ENCODE measurements at regions not wholly inside any gene's neighbourhood (a gene's known extent, or its start where the extent isn't known, plus 50 kb on each side); places are given as distances from the start of the nearest gene placed in this dataset.

- H3K79me2 ChIP-seq (ENCODE audit: control insufficient read depth in 1 of 2, insufficient read depth in 2 of 2, low read length in 2 of 2) = no peaks in the 10 kb centered on the region
- ChIA-PET POLR2A (ENCODE audit: partially characterized antibody) (no interaction called here), CTCF (ENCODE audit: partially characterized antibody) (interaction anchor here (0.9 to 3.8 kb wide), 2 partner anchors 64 to 66 kb away, joined by 3 to 18 read pairs; no protein-coding TSS in a partner anchor)
- DNase-seq (ENCODE audit: low read depth in 1 of 2, low spot score in 2 of 2) (no peak), FAIRE-seq (no peak)
- TF ChIP-seq BCL11A (IDR thresholded peaks at IDR 0.05; ENCODE audit: low read depth in 2 of 2, low read length in 2 of 2) (no peak), USF2 (IDR thresholded peaks at IDR 0.05; ENCODE audit: low read length) (no peak), ATF3 (IDR thresholded peaks at IDR 0.05; ENCODE audit: insufficient read depth, low read depth, low read length) (no peak), RAD21 (IDR thresholded peaks at IDR 0.05 in 1 of 2, conservative IDR thresholded peaks at IDR 0.05 in 1 of 2; ENCODE audit: low read depth in 2 of 2, low read length in 2 of 2) (no peak), RFX5 (IDR thresholded peaks at IDR 0.05; ENCODE audit: borderline replicate concordance, low read depth, low read length) (no peak), KDM1A (IDR thresholded peaks at IDR 0.05; ENCODE audit: borderline replicate concordance, low read length) (no peak), SUZ12 (IDR thresholded peaks at IDR 0.05; ENCODE audit: low read length) (no peak)
- peak overlapping the region; percentile 25; the same call in 1 of the 2 replicates for H4K8ac ChIP-seq (ENCODE audit: extremely low read depth, insufficient read depth, low read length)
- no peaks in the 10 kb centered on the region for H3K27me3 ChIP-seq (replicated peaks in 1 of 4; ENCODE audit: control insufficient read depth in 3 of 4, extremely low read depth in 1 of 4, insufficient read depth in 3 of 4, low read length in 3 of 4)
- H3K4ac ChIP-seq (replicated peaks; ENCODE audit: insufficient read length, low read depth, low read length) = no peak overlapping the region
- no peak overlapping the region for H3K9ac ChIP-seq (replicated peaks in 1 of 4; ENCODE audit: extremely low read depth in 1 of 4, low read depth in 3 of 4, low read length in 3 of 4)
- no peak overlapping the region for H3K23ac ChIP-seq (ENCODE audit: insufficient read length)
- H3K36me3 ChIP-seq (ENCODE audit: control insufficient read depth in 2 of 4, insufficient read depth in 4 of 4, low read length in 3 of 4) = no peaks in the 10 kb centered on the region
- no peak overlapping the region for H2AFZ ChIP-seq (ENCODE audit: low read length)
- no peaks in the 10 kb centered on the region for H3K23me2 ChIP-seq (ENCODE audit: low read depth, low read length)
- no peak overlapping the region for H3K18ac ChIP-seq (ENCODE audit: extremely low read depth, low read length)
- no peak overlapping the region for H3K4me2 ChIP-seq (ENCODE audit: insufficient read depth in 1 of 2, low read depth in 2 of 2, low read length in 2 of 2)
- H3K27ac ChIP-seq (ENCODE audit: low read depth, low read length) = no peak overlapping the region
- H2BK12ac ChIP-seq (ENCODE audit: low read depth, low read length) = no peak overlapping the region
- no peak overlapping the region for H2AK5ac ChIP-seq (ENCODE audit: low read depth, low read length)
- H4K91ac ChIP-seq (replicated peaks; ENCODE audit: insufficient read length, low read length) = no peak overlapping the region
- H2BK20ac ChIP-seq (ENCODE audit: low read length) = no peak overlapping the region
- 89% methylated on average over 2 of the region's 2 CpGs; no CpG with 5 or more reads in 1 of the 2 experiments for WGBS, 2 experiments (ENCODE audit: extremely low coverage in 1 of 2, insufficient coverage in 1 of 2, insufficient read length in 1 of 2, insufficient replicate concordance in 2 of 2, low coverage in 1 of 2, low lambda C conversion rate in 2 of 2, missing lambda C conversion rate in 1 of 2)
- peaks cover 0 to 8% (median 2%) of the 10 kb centered on the region in 4 experiments; a peak in 2 of 7 replicates for H3K4me1 ChIP-seq (replicated peaks in 1 of 4; ENCODE audit: control insufficient read depth in 3 of 4, insufficient read depth in 4 of 4, low read length in 3 of 4)
- H2BK120ac ChIP-seq (replicated peaks; ENCODE audit: low read depth, low read length) = no peak overlapping the region
- no peak overlapping the region for H3K4me3 ChIP-seq (ENCODE audit: extremely low read depth in 1 of 4, insufficient read depth in 2 of 4, low read depth in 3 of 4, low read length in 4 of 4)
- no peak overlapping the region for H3K56ac ChIP-seq (replicated peaks; ENCODE audit: insufficient read length, low read depth, low read length)
- H3K14ac ChIP-seq (ENCODE audit: insufficient read length) = no peak overlapping the region
- H2BK15ac ChIP-seq (ENCODE audit: low read length) = no peak overlapping the region
- no peaks in the 10 kb centered on the region for H3K79me1 ChIP-seq (ENCODE audit: low read depth, low read length)
- no peaks in the 10 kb centered on the region for H4K20me1 ChIP-seq (replicated peaks in 1 of 2; ENCODE audit: control insufficient read depth in 1 of 2, insufficient read depth in 2 of 2, low read length in 2 of 2)
- no peak overlapping the region for H2BK5ac ChIP-seq (ENCODE audit: low read depth, low read length)
- H4K5ac ChIP-seq (ENCODE audit: insufficient read length, low read depth, low read length) = no peak overlapping the region
- no peaks in the 10 kb centered on the region for H3K9me3 ChIP-seq (ENCODE audit: insufficient read depth in 2 of 2, low read depth in 1 of 2, low read length in 1 of 2)
Measured at GRCh38 chr3:102736975-102737304, 302.1 kb downstream of the ZPLD1 start.
